ENCODE measurements at regions not wholly inside any gene's neighbourhood (a gene's known extent, or its start where the extent isn't known, plus 50 kb on each side); places are given as distances from the start of the nearest gene placed in this dataset.

DNA sequence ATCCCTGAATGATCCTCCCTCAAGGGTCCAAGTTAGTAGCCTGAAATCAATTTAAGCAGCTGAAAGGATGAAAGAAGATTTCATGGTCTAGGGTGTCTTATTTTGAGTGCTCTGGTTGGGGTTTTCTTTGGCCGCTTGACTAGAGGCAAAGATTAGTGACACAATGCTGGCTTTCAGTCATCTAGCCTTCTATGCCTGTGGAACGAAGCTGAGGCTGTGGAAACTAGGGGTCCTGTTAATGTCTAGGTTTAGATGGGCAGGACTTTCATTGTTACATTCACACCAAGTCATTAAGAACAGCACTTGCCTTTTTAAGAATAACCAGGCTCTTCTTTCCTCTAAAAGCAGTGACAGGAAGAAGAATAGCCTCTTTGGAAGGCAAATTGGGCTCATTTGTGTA, 253.8 kb upstream of the E2F7 start:
- TF ChIP-seq, protein P1, sequence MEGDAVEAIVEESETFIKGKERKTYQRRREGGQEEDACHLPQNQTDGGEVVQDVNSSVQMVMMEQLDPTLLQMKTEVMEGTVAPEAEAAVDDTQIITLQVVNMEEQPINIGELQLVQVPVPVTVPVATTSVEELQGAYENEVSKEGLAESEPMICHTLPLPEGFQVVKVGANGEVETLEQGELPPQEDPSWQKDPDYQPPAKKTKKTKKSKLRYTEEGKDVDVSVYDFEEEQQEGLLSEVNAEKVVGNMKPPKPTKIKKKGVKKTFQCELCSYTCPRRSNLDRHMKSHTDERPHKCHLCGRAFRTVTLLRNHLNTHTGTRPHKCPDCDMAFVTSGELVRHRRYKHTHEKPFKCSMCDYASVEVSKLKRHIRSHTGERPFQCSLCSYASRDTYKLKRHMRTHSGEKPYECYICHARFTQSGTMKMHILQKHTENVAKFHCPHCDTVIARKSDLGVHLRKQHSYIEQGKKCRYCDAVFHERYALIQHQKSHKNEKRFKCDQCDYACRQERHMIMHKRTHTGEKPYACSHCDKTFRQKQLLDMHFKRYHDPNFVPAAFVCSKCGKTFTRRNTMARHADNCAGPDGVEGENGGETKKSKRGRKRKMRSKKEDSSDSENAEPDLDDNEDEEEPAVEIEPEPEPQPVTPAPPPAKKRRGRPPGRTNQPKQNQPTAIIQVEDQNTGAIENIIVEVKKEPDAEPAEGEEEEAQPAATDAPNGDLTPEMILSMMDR (IDR thresholded peaks at IDR 0.05): no peak
- TF ChIP-seq EZH2 (IDR thresholded peaks at IDR 0.05; ENCODE audit: borderline replicate concordance, insufficient read depth, low read depth, low read length, poor library complexity, severe bottlenecking): no peak
